ENCODE measurements at regions not wholly inside any gene's neighbourhood (a gene's known extent, or its start where the extent isn't known, plus 50 kb on each side); places are given as distances from the start of the nearest gene placed in this dataset.

DNA sequence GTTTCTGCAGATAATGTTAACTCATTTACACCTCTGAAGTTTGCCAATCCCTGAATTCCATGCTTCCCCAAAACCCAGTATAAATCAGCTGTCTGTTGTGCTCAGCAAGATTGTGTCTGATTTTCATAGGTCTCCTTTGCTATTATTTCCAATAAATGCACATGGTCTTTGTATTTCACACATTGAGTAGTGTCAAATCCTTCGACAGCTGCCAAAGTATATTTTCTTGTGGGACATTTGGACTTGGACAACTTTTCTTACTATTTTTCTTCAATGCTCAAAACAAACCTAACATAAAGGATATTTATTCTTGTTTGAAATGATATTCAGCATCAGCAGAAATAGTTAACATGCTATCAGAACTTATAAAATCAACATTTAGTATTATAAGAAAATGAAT, 406.1 kb upstream of the OR4E1 start:
- TF ChIP-seq CTCF (conservative IDR thresholded peaks at IDR 0.05; ENCODE audit: low read depth, low read length): no peak
- H3K4me3 ChIP-seq (ENCODE audit: low read depth, low read length): no peak overlapping the region
- DNase-seq (ENCODE audit: low read depth): no peak

GRCh38 chr14:22073801-22074200, 400.2 kb upstream of the OR4E1 start:
- no peak for TF ChIP-seq CTCF (conservative IDR thresholded peaks at IDR 0.05; ENCODE audit: low read depth, low read length)
- no peak for DNase-seq (ENCODE audit: low read depth)
- no peak overlapping the region for H3K4me3 ChIP-seq (ENCODE audit: low read depth, low read length)

GRCh38 chr14:22071006-22071405, 397.4 kb upstream of the OR4E1 start:
- no peak overlapping the region for H3K4me3 ChIP-seq (ENCODE audit: low read depth, low read length)
- no peak for TF ChIP-seq CTCF (conservative IDR thresholded peaks at IDR 0.05; ENCODE audit: low read depth, low read length)
- no peak for DNase-seq (ENCODE audit: low read depth)

DNA sequence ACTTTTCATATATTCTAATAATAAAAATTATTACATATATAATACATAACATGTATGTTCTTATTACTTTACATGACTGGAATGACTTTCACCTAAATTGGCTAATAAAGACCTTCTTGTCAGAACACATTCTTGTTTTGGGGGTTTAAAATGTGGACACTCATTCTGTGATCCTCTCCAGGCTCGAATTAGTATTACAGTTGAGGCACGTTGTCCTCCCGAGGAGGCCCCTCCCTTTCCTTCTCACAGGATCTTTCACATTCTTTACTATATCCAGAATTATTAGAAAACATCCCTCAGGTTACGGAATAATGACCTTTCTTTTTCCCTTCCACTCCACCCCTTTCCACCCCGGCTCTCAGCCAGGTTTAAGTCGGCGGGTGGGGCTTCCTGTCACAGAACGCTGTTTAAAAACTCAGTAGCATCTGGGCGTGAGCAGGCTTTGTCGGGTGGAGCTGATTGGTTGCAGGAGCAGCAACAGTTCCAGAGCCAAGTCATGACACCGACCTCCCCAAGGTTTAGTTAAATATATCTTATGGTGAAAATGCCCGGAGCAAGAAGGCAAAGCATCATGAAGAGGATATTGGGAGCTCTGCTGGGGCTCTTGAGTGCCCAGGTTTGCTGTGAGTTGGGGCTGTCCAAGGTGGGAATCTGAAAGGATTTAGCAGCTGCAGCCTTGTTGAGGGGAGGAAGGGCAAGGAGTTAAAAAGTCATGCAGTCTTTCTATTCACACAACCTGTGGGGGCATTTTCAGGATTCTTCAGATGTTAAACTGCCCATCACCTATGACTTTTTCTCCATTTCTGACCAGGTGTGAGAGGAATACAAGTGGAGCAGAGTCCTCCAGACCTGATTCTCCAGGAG, 396.7 kb upstream of the OR4E1 start:
- TF ChIP-seq CTCF (conservative IDR thresholded peaks at IDR 0.05; ENCODE audit: low read depth, low read length): no peak
- no peak overlapping the region for H3K4me3 ChIP-seq (ENCODE audit: low read depth, low read length)
- peak; percentile 11 for DNase-seq (ENCODE audit: low read depth)

DNA sequence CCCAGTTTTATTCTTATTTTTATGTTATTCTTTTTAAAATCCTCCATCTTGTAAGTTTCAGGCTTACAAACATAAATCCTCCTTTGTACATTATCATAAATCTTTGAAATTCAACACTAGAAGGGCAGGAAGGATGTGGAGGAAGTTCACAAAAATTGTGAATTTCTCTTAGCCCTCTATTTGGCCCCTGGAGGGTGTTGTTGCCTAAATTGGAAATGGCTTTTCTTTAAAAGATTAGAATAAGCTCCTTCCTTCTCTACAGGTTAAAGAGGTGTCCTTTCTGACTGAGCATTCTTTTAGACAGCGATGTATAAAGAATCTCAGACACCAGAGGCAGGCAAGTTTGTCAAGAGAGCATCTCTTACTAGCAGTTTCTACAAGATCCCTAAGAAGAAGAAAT, 391.7 kb upstream of the OR4E1 start:
- no peak overlapping the region for H3K4me3 ChIP-seq (ENCODE audit: low read depth, low read length)
- TF ChIP-seq CTCF (conservative IDR thresholded peaks at IDR 0.05; ENCODE audit: low read depth, low read length): no peak
- no peak for DNase-seq (ENCODE audit: low read depth)

- DNase-seq (ENCODE audit: low read depth): no peak
- TF ChIP-seq CTCF (conservative IDR thresholded peaks at IDR 0.05; ENCODE audit: low read depth, low read length): no peak
- H3K4me3 ChIP-seq (ENCODE audit: low read depth, low read length): no peak overlapping the region
Observed at GRCh38 chr14:22059201-22059600, 385.6 kb upstream of the OR4E1 start.

GRCh38 chr14:22052795-22053194, 379.2 kb upstream of the OR4E1 start:
- DNase-seq (ENCODE audit: low read depth): no peak
- H3K4me3 ChIP-seq (ENCODE audit: low read depth, low read length): no peak overlapping the region

More at GRCh38 chr14:22052795-22053194, 379.2 kb upstream of the OR4E1 start:
- TF ChIP-seq CTCF (conservative IDR thresholded peaks at IDR 0.05; ENCODE audit: low read depth, low read length): no peak

Measured in choroid plexus epithelial cell (primary cell).